Ovary (tissue), 3 donors: ENCODE measurements at regions not wholly inside any gene's neighbourhood (a gene's known extent, or its start where the extent isn't known, plus 50 kb on each side); places are given as distances from the start of the nearest gene placed in this dataset.

Experiments
- CTCF ChIP-seq, 3 donors: fragments of 450-650 bp in 2 of 3; fragments of 200-600 bp in 1 of 3; IDR thresholded peaks; one replicate each; pipeline versions ENCODE4 v1.5.1 to v1.8.0; 2016 to 2022; ENCODE audit warnings: antibody characterized with exemption in 3 of 3, mild to moderate bottlenecking in 1 of 3
- EP300 ChIP-seq: sonication (generic); formaldehyde crosslinking; IDR thresholded peaks from one replicate; pipeline ENCODE4 v1.6.1; 2017; ENCODE audit warnings: antibody characterized with exemption
- POLR2A ChIP-seq: fragments of 450-650 bp; IDR thresholded peaks from one replicate; pipeline ENCODE4 v1.6.1; 2017; ENCODE audit warnings: antibody characterized with exemption, mild to moderate bottlenecking, moderate library complexity
- donor health status: DM: no; HTN: no; CAD: no.

- TF ChIP-seq CTCF (IDR thresholded peaks at IDR 0.05) (no peak), POLR2A (no peak), EP300 (no peak)
These were observed 118.0 kb downstream of the TBX5 start for GRCh38 chr12:114287821-114288525.
